C1 segment of cervical spinal cord (tissue), 14 donors: ENCODE measurements at regions not wholly inside any gene's neighbourhood (a gene's known extent, or its start where the extent isn't known, plus 50 kb on each side); places are given as distances from the start of the nearest gene placed in this dataset.
"Not testable (repeated sequence)": the region's sequence is repeated elsewhere in the genome, so short reads cannot be mapped to it uniquely, and the experiment has no call there.

ENCODE experiments used
- DNase-seq, 14 donors: peaks; one replicate each; lab custom pipeline; 2025; lab: John Stamatoyannopoulos, UW

GRCh38 chrX:34270434-34270833 lies 138.3 kb upstream of the FAM47A start:
- DNase-seq: no peak

- DNase-seq: no peak
Measured at GRCh38 chrX:34238896-34239295, 106.8 kb upstream of the FAM47A start.

GRCh38 chrX:34230156-34230555 lies 98.0 kb upstream of the FAM47A start:
- not testable (repeated sequence) for DNase-seq

GRCh38 chrX:34227804-34228203 lies 95.7 kb upstream of the FAM47A start:
- no peak for DNase-seq

- no peak for DNase-seq
Measured at GRCh38 chrX:34223574-34223973, 91.5 kb upstream of the FAM47A start.

GRCh38 chrX:34218063-34218462 lies 85.9 kb upstream of the FAM47A start:
- no peak for DNase-seq

- DNase-seq: no peak
Measured at GRCh38 chrX:34197946-34198345, 65.8 kb upstream of the FAM47A start.
